OCI-LY3 (cell line): ENCODE measurements at regions not wholly inside any gene's neighbourhood (a gene's known extent, or its start where the extent isn't known, plus 50 kb on each side); places are given as distances from the start of the nearest gene placed in this dataset.

ENCODE experiments used
- EZH2phosphoT487 ChIP-seq: fragments of 200-600 bp; shearing (Covaris generic); IDR thresholded peaks from 2 replicates; pipeline ENCODE4 v1.6.1; 2018; ENCODE audit warnings: antibody characterized with exemption, mixed run types, low read depth
- TF ChIP-seq, protein P1 (sequence below): fragments of 200-600, 300-600 bp; sonication (generic); IDR thresholded peaks from 2 replicates; pipeline ENCODE4 v1.5.1; 2014; ENCODE audit warnings: antibody characterized with exemption, low read length, low read depth

DNA sequence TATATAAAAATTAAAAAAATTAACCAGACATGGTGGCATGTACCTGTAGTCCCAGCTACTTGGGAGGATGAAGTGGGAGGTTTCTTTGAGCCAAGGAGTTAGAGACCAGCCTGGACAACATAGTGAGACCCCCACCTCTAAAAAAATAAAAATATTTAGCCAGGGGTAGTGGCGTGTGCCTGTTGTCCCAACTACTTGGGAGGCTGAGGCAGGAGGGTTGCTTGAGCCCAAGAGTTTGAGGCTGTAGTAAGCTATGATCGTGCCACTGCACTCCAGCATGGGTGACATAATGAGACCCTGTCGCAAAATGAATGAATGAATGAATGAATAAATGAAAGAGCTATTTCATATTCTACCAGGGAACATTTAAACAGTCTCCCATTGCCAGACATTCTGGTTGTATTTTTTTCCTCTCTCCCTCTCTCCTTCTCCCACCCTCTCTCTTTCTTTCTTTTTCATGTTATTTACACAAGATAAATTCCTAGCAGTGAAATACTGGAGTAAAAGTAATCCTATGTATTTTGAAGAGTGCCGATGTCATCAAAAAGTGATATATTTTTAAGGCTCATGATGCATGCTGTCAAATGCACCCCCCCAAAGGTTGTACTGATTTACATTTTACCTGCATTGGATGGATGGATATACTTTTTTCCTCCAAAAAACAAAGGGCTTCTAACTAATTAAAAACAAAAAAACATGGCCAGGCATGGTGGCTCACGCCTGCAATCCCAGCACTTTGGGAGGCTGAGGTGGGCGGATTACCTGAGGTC, 194.8 kb upstream of the ZNF217 start:
- TF ChIP-seq, protein P1, sequence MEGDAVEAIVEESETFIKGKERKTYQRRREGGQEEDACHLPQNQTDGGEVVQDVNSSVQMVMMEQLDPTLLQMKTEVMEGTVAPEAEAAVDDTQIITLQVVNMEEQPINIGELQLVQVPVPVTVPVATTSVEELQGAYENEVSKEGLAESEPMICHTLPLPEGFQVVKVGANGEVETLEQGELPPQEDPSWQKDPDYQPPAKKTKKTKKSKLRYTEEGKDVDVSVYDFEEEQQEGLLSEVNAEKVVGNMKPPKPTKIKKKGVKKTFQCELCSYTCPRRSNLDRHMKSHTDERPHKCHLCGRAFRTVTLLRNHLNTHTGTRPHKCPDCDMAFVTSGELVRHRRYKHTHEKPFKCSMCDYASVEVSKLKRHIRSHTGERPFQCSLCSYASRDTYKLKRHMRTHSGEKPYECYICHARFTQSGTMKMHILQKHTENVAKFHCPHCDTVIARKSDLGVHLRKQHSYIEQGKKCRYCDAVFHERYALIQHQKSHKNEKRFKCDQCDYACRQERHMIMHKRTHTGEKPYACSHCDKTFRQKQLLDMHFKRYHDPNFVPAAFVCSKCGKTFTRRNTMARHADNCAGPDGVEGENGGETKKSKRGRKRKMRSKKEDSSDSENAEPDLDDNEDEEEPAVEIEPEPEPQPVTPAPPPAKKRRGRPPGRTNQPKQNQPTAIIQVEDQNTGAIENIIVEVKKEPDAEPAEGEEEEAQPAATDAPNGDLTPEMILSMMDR = no peak
- no peak for TF ChIP-seq EZH2phosphoT487
